A673 (cell line): ENCODE measurements at regions not wholly inside any gene's neighbourhood (a gene's known extent, or its start where the extent isn't known, plus 50 kb on each side); places are given as distances from the start of the nearest gene placed in this dataset.

Experiments used
- BruUV-seq: library from RNA; stranded (reverse); fragments of 400-500 nt; replicated peaks from 2 replicates; lab custom pipeline; 2021; lab: Mats Ljungman, UMichigan
- CTCF ChIA-PET: fragments of 300-600 bp; sonication (Branson Sonifier 250); formaldehyde crosslinking; loops from one replicate; lab custom pipeline; 2022; ENCODE audit warnings: antibody characterized with exemption; lab: Charles Lee
- POLR2A ChIA-PET: fragments of 300-600 bp; sonication (Branson Sonifier 250); formaldehyde crosslinking; loops from one replicate; lab custom pipeline; 2022; ENCODE audit warnings: antibody characterized with exemption; ENCODE audit not compliant: low non-redundant PET; lab: Charles Lee
- DNase-seq: peaks from one replicate; pipeline ENCODE4 v3.0.0-alpha.2; 2015; ENCODE audit warnings: low spot score
- H3K27ac ChIP-seq: fragments of 200-600 bp; sonication (generic); 2 replicates; pipeline ENCODE4 v1.5.1; 2016; ENCODE audit warnings: mixed run types, low read depth, mild to moderate bottlenecking, mixed read lengths, antibody characterized with exemption, low read length; ENCODE audit not compliant: poor library complexity, severe bottlenecking
- H3K27me3 ChIP-seq: fragments of 200-600 bp; sonication (generic); replicated peaks from 2 replicates; pipeline ENCODE4 v1.6.1; 2017; ENCODE audit warnings: mixed run types, low read depth, mild to moderate bottlenecking, mixed read lengths, antibody characterized with exemption, low read length; ENCODE audit not compliant: insufficient read depth, poor library complexity
- H3K36me3 ChIP-seq: fragments of 200-600 bp; sonication (generic); 2 replicates; pipeline ENCODE4 v1.6.1; 2016; ENCODE audit warnings: mixed run types, mild to moderate bottlenecking, mixed read lengths, antibody characterized with exemption, low read length; ENCODE audit not compliant: insufficient read depth, poor library complexity, severe bottlenecking
- H3K4me1 ChIP-seq: fragments of 200-600 bp; sonication (generic); 2 replicates; pipeline ENCODE4 v1.6.1; 2017; ENCODE audit warnings: mixed run types, mild to moderate bottlenecking, mixed read lengths, antibody characterized with exemption, low read length; ENCODE audit not compliant: insufficient read depth, poor library complexity, severe bottlenecking
- H3K4me3 ChIP-seq: fragments of 200-600 bp; sonication (generic); 2 replicates; pipeline ENCODE4 v1.5.1; 2016; ENCODE audit warnings: low read depth, mixed run types, mild to moderate bottlenecking, mixed read lengths, low read length; ENCODE audit not compliant: poor library complexity, severe bottlenecking
- H3K9me3 ChIP-seq: fragments of 200-600 bp; sonication (generic); 2 replicates; pipeline ENCODE4 v1.6.1; 2016; ENCODE audit warnings: mixed run types, low read depth, mild to moderate bottlenecking, mixed read lengths, antibody characterized with exemption, low read length; ENCODE audit not compliant: poor library complexity, severe bottlenecking
- EZH2 ChIP-seq: fragments of 200-600 bp; sonication (generic); IDR thresholded peaks from 2 replicates; pipeline ENCODE4 v1.6.1; 2017; ENCODE audit warnings: borderline replicate concordance, low read depth, mild to moderate bottlenecking, mixed read lengths, antibody characterized with exemption, low read length; ENCODE audit not compliant: poor library complexity, severe bottlenecking
- intact Hi-C: fragments of 100-400 bp; cut with micrococcal nuclease; formaldehyde crosslinking; loops from one replicate; pipeline ENCODE4 v1.10.0; 2022; ENCODE audit not compliant: unreplicated experiment
- TF ChIP-seq, protein P1 (sequence below): fragments of 300-800, 200-600 bp; sonication (generic); conservative IDR thresholded peaks from 2 replicates; pipeline ENCODE4 v1.5.1; 2017; ENCODE audit warnings: low read depth, mild to moderate bottlenecking, antibody characterized with exemption, low read length, moderate library complexity, mixed read lengths

DNA sequence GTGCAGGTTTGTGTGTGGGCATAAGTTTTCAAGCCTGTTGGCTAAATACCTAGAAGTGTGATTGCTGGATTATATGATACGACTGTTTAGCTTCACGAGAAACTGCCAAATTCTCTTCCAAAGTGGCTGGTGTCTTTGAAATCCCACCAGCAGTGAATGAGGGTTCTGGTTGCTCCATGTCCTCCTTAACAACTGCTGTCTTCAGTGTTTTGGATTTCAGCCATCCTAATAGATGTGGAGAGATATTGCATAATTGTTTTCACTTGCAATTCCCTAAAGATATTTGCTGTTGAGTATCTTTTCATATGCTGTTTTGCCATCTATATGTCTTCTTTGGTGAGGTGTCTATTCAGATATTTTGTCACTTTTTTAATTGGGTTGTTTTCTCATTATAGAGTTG lies 390.5 kb downstream of the ZNF536 start:
- Histone ChIP-seq H3K4me3 (no peak overlapping the region), H3K36me3 (no peaks in the 10 kb centered on the region), H3K27me3 (no peaks in the 10 kb centered on the region), H3K9me3 (no peaks in the 10 kb centered on the region), H3K4me1 (no peaks in the 10 kb centered on the region), H3K27ac (no peak overlapping the region)
- TF ChIP-seq, protein P1, sequence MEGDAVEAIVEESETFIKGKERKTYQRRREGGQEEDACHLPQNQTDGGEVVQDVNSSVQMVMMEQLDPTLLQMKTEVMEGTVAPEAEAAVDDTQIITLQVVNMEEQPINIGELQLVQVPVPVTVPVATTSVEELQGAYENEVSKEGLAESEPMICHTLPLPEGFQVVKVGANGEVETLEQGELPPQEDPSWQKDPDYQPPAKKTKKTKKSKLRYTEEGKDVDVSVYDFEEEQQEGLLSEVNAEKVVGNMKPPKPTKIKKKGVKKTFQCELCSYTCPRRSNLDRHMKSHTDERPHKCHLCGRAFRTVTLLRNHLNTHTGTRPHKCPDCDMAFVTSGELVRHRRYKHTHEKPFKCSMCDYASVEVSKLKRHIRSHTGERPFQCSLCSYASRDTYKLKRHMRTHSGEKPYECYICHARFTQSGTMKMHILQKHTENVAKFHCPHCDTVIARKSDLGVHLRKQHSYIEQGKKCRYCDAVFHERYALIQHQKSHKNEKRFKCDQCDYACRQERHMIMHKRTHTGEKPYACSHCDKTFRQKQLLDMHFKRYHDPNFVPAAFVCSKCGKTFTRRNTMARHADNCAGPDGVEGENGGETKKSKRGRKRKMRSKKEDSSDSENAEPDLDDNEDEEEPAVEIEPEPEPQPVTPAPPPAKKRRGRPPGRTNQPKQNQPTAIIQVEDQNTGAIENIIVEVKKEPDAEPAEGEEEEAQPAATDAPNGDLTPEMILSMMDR: no peak
- TF ChIP-seq EZH2: no peak
- BruUV-seq: no TSS peak
- CTCF ChIA-PET: no interaction called here
- intact Hi-C loops: no loop called here
- DNase-seq: no peak
- POLR2A ChIA-PET: no interaction called here

DNA sequence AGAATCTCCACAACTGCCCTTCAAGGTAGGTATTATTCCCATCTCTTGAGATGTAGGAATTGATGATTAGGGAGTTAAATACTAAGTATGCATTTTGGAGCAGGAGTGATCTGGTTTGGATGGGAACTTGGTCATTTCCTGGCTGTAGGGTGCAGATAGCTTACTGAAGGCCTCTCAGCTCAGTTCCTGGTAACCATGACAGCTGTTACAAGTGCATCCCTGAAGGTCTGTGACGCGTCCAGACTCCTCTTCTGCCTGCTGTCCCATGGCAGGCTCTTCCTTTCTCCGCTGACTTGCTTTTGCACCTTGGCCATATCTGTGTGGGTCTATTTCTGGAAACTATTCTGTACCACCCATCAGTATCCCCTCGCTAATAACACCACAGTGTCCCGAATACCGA lies 387.8 kb downstream of the ZNF536 start:
- no peak overlapping the region for H3K27ac ChIP-seq
- intact Hi-C loops: no loop called here
- ChIA-PET POLR2A (no interaction called here), CTCF (no interaction called here)
- no peaks in the 10 kb centered on the region for H3K36me3 ChIP-seq
- no peak for DNase-seq
- no TSS peak for BruUV-seq
- H3K4me1 ChIP-seq: no peaks in the 10 kb centered on the region
- H3K4me3 ChIP-seq: no peak overlapping the region
- H3K27me3 ChIP-seq: no peaks in the 10 kb centered on the region
- TF ChIP-seq EZH2: no peak
- TF ChIP-seq, protein P1: no peak
- no peaks in the 10 kb centered on the region for H3K9me3 ChIP-seq

DNA sequence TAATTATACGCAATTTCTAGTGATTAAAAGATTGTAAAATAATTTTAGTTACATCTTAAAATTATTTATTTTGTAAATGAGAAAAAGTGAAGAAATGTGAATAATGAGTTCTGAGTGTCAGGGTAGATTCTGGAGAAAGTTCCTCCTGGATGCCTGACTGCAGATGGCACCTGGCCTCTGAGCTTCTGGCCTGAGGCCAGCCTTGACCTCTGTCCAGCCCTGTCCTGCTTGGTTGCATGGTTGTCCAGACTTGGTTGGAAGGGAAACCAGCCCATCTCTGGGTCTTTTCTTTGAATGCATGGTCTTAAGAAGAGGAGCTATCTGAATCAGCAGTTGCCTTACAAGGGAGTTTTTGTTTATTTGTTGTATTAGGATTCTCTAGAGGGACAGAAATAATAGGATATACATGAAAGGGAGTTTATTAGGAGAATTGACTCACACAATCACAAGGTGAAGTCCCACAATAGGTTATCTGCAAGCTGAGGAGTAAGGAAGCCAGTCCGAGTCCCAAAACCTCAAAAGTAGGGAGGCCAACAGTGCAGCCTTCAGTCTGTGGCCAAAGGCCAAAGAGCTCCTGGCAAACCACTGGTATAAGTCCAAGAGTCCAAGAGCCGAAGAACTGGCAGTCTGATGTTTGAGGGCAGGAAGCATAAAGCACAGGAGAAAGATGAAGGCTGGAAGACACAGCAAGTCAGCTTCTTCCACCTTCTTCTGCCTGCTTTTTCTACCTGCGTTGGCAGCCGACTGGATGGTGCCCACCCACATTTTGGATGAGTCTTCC lies 385.8 kb downstream of the ZNF536 start:
- H3K9me3 ChIP-seq: no peaks in the 10 kb centered on the region
- no peak for DNase-seq
- no peak overlapping the region for H3K4me3 ChIP-seq
- ChIA-PET CTCF (no interaction called here), POLR2A (no interaction called here)
- no peak for TF ChIP-seq EZH2
- TF ChIP-seq, protein P1: no peak
- intact Hi-C loops: no loop called here
- H3K4me1 ChIP-seq: no peaks in the 10 kb centered on the region
- H3K27me3 ChIP-seq: no peaks in the 10 kb centered on the region
- BruUV-seq: no TSS peak
- no peaks in the 10 kb centered on the region for H3K36me3 ChIP-seq
- H3K27ac ChIP-seq: no peak overlapping the region
